ENCODE measurements at regions not wholly inside any gene's neighbourhood (a gene's known extent, or its start where the extent isn't known, plus 50 kb on each side); places are given as distances from the start of the nearest gene placed in this dataset.
A peak's percentile ranks its signal among the peaks of the same experiment; 100 is the strongest.

GRCh38 chr20:19929481-19930145, 87.5 kb upstream of the NAA20 start:
- in situ Hi-C loops (cut with MboI; ENCODE audit: low pct_unique_long_range_greater_than_20kb, low sequenced_read_pairs, unreplicated experiment), result no loop called here
- no peak for DNase-seq (ENCODE audit: low spot score)
- TF ChIP-seq CTCF (IDR thresholded peaks at IDR 0.05; ENCODE audit: extremely low read depth, insufficient read depth, missing control alignments), result no peak

GRCh38 chr20:19930426-19930825, 86.7 kb upstream of the NAA20 start:
- no peak for TF ChIP-seq CTCF (IDR thresholded peaks at IDR 0.05; ENCODE audit: extremely low read depth, insufficient read depth, missing control alignments)
- in situ Hi-C loops (cut with MboI; ENCODE audit: low pct_unique_long_range_greater_than_20kb, low sequenced_read_pairs, unreplicated experiment), result no loop called here
- DNase-seq (ENCODE audit: low spot score), result no peak

- no peak for DNase-seq (ENCODE audit: low spot score)
- in situ Hi-C loops (cut with MboI; ENCODE audit: low pct_unique_long_range_greater_than_20kb, low sequenced_read_pairs, unreplicated experiment), result no loop called here
- no peak for TF ChIP-seq CTCF (IDR thresholded peaks at IDR 0.05; ENCODE audit: extremely low read depth, insufficient read depth, missing control alignments)
These were observed 84.9 kb upstream of the NAA20 start for GRCh38 chr20:19932170-19932667.

- peak; percentile 42 for DNase-seq (ENCODE audit: low spot score)
- TF ChIP-seq CTCF (IDR thresholded peaks at IDR 0.05; ENCODE audit: extremely low read depth, insufficient read depth, missing control alignments), result no peak
- in situ Hi-C loops (cut with MboI; ENCODE audit: low pct_unique_long_range_greater_than_20kb, low sequenced_read_pairs, unreplicated experiment), result no loop called here
These were observed 82.2 kb upstream of the NAA20 start for GRCh38 chr20:19934792-19935491.

- no peak for TF ChIP-seq CTCF (IDR thresholded peaks at IDR 0.05; ENCODE audit: extremely low read depth, insufficient read depth, missing control alignments)
- in situ Hi-C loops (cut with MboI; ENCODE audit: low pct_unique_long_range_greater_than_20kb, low sequenced_read_pairs, unreplicated experiment), result no loop called here
- no peak for DNase-seq (ENCODE audit: low spot score)
These were observed 81.3 kb upstream of the NAA20 start for GRCh38 chr20:19935842-19936241.

GRCh38 chr20:19936466-19937200, 80.5 kb upstream of the NAA20 start:
- in situ Hi-C loops (cut with MboI; ENCODE audit: low pct_unique_long_range_greater_than_20kb, low sequenced_read_pairs, unreplicated experiment), result no loop called here
- TF ChIP-seq CTCF (IDR thresholded peaks at IDR 0.05; ENCODE audit: extremely low read depth, insufficient read depth, missing control alignments), result no peak
- no peak for DNase-seq (ENCODE audit: low spot score)

Data from GM13977 (cell line).